ENCODE measurements at regions not wholly inside any gene's neighbourhood (a gene's known extent, or its start where the extent isn't known, plus 50 kb on each side); places are given as distances from the start of the nearest gene placed in this dataset.

DNA sequence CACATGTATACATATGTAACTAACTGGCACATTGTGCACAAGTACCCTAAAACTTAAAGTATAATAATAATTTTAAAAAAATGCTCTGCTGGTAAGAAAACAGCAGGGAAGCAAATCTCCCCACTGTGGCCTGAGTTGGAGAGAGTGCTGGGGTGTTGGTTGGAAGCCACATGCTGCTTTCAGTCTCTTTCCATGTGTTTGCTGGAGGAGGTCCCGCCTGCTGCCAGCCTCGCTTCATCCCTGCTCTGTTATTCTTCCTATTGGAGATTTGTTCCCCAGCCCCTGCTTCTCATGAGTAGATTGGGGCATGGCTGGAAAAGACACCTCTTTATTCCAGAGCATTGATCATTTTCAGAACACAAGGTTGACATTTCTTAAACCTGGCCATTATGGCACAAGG is 230.5 kb downstream of the FGF9 start:
- Histone ChIP-seq H3K4me2 (no peak overlapping the region), H3K9me2 (ENCODE audit: insufficient read depth) (0 out of 2 replicates have a peak, but pooled peaks cover 9% of the 10 kb centered on the region)

More for the DNA sequence above, 230.5 kb downstream of the FGF9 start:
- Mint-ChIP-seq H3K36me3 (ENCODE audit: low read depth) (no peaks in the 10 kb centered on the region), H3K4me3 (no peak overlapping the region), H3K27ac (no peak overlapping the region), H3K9me3 (no peaks in the 10 kb centered on the region), H3K27me3 (ENCODE audit: insufficient read depth, low read depth, poor library complexity) (peaks cover 1% of the 10 kb centered on the region), H3K4me1 (0 out of 3 replicates have a peak, but pooled peaks cover 5% of the 10 kb centered on the region)
- no peak overlapping the region for H3K27ac ChIP-seq (ENCODE audit: low read depth)
- no peak for ATAC-seq
- TF ChIP-seq POLR2AphosphoS5 (IDR thresholded peaks at IDR 0.05; ENCODE audit: low read depth) (no peak), NANOG (IDR thresholded peaks at IDR 0.05; ENCODE audit: borderline replicate concordance) (no peak), EZH2phosphoT487 (IDR thresholded peaks at IDR 0.05; ENCODE audit: unreplicated experiment) (no peak), CREB1 (CRISPR knock-in tag; IDR thresholded peaks at IDR 0.05; ENCODE audit: low read depth) (no peak), ZNF462 (CRISPR knock-in tag; IDR thresholded peaks at IDR 0.05) (no peak), ZNF331 (CRISPR knock-in tag; IDR thresholded peaks at IDR 0.05; ENCODE audit: low read depth) (no peak), JUNB (IDR thresholded peaks at IDR 0.05; ENCODE audit: unreplicated experiment) (no peak), EZH2 (IDR thresholded peaks at IDR 0.05; ENCODE audit: low read depth, unreplicated experiment) (no peak), STAT1 (IDR thresholded peaks at IDR 0.05; ENCODE audit: unreplicated experiment) (no peak), ZNF114 (CRISPR knock-in tag; IDR thresholded peaks at IDR 0.05) (no peak)
- TF ChIP-seq, protein P1, sequence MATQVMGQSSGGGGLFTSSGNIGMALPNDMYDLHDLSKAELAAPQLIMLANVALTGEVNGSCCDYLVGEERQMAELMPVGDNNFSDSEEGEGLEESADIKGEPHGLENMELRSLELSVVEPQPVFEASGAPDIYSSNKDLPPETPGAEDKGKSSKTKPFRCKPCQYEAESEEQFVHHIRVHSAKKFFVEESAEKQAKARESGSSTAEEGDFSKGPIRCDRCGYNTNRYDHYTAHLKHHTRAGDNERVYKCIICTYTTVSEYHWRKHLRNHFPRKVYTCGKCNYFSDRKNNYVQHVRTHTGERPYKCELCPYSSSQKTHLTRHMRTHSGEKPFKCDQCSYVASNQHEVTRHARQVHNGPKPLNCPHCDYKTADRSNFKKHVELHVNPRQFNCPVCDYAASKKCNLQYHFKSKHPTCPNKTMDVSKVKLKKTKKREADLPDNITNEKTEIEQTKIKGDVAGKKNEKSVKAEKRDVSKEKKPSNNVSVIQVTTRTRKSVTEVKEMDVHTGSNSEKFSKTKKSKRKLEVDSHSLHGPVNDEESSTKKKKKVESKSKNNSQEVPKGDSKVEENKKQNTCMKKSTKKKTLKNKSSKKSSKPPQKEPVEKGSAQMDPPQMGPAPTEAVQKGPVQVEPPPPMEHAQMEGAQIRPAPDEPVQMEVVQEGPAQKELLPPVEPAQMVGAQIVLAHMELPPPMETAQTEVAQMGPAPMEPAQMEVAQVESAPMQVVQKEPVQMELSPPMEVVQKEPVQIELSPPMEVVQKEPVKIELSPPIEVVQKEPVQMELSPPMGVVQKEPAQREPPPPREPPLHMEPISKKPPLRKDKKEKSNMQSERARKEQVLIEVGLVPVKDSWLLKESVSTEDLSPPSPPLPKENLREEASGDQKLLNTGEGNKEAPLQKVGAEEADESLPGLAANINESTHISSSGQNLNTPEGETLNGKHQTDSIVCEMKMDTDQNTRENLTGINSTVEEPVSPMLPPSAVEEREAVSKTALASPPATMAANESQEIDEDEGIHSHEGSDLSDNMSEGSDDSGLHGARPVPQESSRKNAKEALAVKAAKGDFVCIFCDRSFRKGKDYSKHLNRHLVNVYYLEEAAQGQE (IDR thresholded peaks at IDR 0.05; ENCODE audit: unreplicated experiment): no peak
- TF ChIP-seq, protein P2, sequence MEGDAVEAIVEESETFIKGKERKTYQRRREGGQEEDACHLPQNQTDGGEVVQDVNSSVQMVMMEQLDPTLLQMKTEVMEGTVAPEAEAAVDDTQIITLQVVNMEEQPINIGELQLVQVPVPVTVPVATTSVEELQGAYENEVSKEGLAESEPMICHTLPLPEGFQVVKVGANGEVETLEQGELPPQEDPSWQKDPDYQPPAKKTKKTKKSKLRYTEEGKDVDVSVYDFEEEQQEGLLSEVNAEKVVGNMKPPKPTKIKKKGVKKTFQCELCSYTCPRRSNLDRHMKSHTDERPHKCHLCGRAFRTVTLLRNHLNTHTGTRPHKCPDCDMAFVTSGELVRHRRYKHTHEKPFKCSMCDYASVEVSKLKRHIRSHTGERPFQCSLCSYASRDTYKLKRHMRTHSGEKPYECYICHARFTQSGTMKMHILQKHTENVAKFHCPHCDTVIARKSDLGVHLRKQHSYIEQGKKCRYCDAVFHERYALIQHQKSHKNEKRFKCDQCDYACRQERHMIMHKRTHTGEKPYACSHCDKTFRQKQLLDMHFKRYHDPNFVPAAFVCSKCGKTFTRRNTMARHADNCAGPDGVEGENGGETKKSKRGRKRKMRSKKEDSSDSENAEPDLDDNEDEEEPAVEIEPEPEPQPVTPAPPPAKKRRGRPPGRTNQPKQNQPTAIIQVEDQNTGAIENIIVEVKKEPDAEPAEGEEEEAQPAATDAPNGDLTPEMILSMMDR (conservative IDR thresholded peaks at IDR 0.05; ENCODE audit: low read depth in 2 of 2): no peak
- TF ChIP-seq, protein P3, sequence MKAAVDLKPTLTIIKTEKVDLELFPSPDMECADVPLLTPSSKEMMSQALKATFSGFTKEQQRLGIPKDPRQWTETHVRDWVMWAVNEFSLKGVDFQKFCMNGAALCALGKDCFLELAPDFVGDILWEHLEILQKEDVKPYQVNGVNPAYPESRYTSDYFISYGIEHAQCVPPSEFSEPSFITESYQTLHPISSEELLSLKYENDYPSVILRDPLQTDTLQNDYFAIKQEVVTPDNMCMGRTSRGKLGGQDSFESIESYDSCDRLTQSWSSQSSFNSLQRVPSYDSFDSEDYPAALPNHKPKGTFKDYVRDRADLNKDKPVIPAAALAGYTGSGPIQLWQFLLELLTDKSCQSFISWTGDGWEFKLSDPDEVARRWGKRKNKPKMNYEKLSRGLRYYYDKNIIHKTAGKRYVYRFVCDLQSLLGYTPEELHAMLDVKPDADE (IDR thresholded peaks at IDR 0.05): no peak
- H4K20me1 ChIP-seq (replicated peaks; ENCODE audit: insufficient read depth): no peaks in the 10 kb centered on the region
- no peaks in the 10 kb centered on the region for H3K4me1 ChIP-seq (ENCODE audit: insufficient read depth)
- no peak overlapping the region for H3K4me3 ChIP-seq
- H3K27me3 ChIP-seq (ENCODE audit: insufficient read depth): no peaks in the 10 kb centered on the region
- no peaks in the 10 kb centered on the region for H3K79me2 ChIP-seq (replicated peaks; ENCODE audit: insufficient read depth)
- no peak for DNase-seq (ENCODE audit: low spot score)
- no peaks in the 10 kb centered on the region for H3K36me3 ChIP-seq (ENCODE audit: insufficient read depth)
- H3F3A ChIP-seq (replicated peaks; ENCODE audit: low read depth): no peaks in the 10 kb centered on the region
- no peak overlapping the region for H2AFZ ChIP-seq

Data from GM23338 (cell line).